OCI-M1 (cell line): ENCODE measurements at regions not wholly inside any gene's neighbourhood (a gene's known extent, or its start where the extent isn't known, plus 50 kb on each side); places are given as distances from the start of the nearest gene placed in this dataset.
"Not testable (repeated sequence)": the region's sequence is repeated elsewhere in the genome, so short reads cannot be mapped to it uniquely, and the experiment has no call there.

ENCODE experiments used
- DNase-seq: peaks from one replicate; lab custom pipeline; 2025; lab: John Stamatoyannopoulos, UW

DNA sequence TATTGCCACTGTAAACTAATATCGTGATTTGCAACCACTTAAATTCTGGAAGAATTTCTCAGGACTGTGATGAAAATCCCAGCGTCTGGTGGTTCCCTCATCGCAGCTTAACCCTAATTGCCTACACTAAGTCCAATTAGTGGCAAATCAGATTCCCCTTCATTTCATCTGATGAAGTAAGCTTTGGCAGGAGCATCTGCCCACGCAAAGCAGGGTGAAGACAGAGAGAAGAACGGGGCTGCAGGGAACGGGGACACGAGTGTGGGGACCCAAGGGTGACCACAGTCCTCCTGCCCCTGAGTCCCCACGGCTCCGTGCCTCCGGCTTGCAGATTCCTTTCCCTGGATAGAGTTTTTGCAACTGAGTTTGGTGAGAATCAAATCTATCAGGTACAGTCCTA, 159.5 kb downstream of the LY86 start:
- DNase-seq = no peak

DNA sequence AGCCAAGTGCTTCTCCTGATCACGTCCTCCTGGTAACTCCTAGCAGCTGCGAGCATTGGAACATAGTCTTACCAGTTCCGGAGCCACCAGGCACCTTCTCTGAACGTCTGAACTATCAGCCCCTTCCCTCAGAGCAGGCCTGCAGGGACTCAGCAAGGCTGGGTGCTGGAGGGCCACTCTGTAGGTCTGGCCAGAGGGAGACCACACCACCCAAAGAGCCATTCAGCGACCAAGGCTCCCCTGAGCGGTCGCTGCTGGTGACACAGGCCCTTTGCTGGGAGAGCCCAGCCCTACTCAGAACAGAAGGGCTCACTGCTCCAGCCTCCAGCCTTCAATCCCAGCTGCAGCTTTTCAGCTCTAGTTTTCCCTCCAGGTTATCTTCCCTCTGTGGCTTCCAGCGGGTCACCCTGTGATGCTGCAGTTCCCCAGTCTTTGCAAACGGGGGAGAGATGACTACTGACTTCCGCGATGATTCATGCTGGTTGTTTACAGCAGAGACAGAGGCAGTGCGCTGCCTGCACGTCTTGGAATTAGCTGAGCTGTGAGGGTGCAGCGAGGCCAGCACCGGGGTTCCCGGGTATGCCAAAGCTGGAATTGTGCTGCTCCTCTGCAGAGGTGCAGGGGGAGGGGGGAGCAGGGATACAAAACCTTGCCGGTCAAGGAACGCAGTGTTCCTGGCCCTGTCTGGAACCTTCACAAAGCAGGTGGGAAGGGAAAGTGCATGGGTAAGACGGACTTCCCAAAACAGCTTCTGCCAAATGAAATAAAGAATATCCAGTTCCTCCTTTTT, 161.4 kb downstream of the LY86 start:
- peak; percentile 23 for DNase-seq

DNA sequence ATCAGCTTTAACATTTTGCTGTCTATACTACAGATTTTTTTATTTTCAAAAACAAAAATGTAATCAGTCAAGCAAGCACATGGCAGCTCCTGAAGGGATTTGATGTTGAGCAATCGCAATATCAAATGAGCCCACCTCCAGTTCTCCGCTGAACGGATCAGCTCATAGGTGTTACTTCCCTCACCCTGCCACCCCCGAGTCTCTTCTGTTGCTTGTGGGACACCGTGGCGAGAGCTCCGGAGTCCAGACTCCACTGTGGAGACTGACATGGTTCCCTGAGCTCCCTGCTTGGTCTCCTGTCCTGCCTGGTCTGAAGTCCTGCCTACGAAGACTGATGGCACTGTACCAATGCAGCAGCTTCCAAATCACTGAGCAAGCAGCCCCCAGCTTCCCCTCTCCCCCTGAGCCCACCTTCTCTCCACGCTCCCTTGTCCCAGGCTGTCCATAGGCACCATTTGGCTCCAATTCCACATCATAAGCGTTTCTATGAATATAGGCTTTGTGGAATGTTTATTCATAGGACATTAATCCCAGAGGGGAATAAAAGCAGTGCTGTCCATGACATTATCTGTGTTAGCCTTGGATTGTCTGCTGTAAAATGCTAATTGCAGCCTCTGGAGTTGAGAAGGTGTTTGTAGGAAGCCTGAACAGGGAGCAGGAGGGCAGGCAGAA, 162.2 kb downstream of the LY86 start:
- no peak for DNase-seq

DNA sequence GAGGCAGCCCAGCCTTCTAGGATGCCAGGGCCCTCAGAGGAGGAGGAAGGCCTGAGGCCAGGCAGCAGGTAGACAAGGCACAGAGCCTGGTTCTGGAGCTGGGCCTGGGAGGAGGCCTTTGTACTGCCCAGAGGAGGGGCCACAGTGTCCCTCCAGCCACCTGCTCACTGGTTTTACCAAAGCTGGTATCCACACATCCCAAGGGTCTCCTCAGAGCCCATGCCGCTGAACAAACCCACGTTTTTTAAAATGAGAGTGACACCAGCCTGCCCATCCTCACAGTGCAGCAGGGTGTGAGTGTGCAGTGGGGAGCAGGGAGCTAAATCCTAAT, 162.7 kb downstream of the LY86 start:
- DNase-seq = no peak

DNA sequence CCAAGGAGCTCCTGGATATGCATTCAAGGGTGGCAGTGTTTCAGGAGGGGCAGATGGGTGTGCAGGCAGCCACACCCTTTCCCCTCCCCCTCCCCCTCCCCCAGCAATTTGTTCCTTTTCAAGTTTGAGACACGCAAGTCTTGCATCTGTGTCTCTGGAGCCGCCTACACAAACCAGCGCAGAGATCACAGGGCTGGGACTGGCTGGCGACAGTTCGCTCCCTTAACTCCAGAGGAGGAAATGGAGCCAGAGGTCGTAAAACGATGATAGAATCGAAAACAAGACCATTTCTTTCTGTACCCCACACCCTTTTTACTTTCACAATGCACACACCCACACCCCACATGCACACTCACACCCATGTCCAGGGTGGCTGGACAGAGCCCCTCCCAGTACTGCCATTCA, 163.1 kb downstream of the LY86 start:
- peak; percentile 32 for DNase-seq

DNA sequence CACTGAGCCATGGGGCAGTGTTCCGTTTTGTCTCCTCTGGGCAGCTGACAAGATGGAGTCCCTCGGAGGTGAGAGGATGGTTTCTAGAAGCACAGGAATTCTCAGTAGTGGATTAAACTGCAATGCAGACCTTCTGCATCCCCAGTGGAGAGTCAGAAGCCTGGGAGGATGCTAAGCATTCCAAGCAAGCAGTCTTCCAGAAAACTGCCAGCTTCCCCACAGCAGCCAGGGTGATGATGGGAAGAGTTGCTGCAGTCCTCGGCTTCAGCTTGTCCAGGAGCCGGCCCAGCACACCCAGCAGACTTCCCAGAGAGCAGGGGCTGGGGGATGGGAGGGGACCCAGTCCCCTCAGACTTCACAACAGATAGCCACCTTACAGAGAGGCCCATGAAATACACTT, 163.6 kb downstream of the LY86 start:
- no peak for DNase-seq

DNA sequence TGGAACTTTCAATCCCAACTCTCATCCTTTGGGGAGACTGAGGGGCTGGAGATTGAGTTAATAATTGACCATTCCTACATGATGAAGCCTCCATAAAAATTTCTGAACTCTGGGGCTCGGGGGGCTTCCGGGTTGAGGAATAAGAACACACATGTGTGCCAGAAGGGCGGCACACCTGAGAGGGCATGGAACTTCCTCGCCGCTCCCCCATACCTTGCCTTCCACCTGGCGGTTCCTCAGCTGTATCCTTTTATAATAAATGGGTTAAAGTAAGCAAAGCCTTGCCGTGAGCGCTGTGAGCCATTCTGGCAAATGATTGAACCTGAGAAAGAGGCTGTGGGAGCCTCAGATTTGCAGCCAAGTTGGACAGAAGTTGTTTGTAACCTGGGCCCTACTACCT, 164.8 kb downstream of the LY86 start:
- no peak for DNase-seq

DNA sequence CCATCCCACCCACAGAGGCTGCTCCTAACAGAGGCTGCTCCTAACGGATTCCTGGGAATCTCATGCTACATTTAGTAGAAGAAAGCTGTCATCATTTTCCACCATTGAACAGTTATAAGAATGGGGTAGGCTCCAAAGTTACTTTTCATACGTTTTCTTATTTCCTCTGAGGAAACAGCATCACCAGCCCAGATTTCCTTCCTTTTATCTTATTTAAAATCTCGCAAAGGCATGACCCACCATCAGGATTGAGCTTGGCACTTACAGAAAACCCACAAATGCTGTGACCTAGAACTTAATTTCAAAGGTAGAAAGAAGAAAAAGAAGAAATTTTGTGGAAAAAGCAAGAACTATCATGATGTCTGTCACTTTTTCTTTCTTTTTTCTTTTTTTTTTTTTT, 168.0 kb downstream of the LY86 start:
- DNase-seq = no peak

DNA sequence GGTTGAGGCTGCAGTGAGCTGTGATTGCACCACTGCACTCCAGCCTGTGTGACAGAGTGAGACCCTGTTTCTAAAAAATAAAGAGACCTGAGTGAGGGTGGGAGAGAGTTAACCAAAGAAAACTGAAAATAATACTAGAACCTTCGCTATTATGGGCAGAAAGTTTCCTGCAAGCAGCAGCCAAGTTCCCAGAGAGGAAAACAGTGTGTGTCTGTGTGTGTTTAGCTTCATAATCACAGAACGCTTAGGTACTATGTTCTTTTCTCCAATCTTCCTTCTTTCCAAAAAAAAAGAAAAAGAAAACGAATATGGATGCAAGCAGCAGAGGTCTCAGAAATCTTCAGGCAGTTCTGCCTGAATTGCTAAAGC, 170.0 kb downstream of the LY86 start:
- no peak for DNase-seq

DNA sequence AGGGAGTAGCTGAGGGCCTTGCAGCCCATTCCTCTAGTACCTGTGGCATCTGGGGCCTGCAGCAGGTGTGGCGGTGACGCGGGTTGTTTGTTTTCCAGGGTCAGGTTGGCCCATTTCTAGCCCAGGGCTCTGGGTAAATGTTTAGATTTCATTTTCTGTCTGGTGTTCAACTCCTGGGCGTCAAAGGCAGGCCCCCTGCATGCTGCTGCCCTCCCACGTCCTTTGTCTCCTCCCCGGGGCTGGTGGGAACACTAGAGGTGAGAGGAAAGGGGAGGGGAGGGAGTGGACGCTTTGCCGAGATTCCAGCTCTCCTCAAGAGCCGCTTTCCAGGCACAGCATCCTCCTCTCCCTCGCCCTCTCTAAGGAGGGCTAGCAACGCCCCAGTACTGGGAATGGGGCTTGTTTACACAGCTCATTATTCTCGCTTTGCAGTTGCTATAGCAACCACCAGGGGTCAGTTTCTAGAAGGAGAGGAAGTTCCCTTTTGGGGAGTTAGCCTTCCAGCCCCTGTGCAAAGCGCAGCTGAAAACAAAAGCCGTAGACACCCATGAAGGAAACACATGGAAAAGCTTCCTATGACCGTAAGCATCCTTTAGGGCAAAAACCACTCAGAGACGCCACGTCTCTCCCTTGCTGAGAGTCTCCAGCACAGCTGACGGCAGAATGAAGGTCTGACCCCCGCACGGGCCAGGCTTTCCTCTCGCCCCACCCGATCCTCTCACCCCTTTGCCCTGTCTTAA, 170.6 kb downstream of the LY86 start:
- DNase-seq = peak; percentile 73

DNA sequence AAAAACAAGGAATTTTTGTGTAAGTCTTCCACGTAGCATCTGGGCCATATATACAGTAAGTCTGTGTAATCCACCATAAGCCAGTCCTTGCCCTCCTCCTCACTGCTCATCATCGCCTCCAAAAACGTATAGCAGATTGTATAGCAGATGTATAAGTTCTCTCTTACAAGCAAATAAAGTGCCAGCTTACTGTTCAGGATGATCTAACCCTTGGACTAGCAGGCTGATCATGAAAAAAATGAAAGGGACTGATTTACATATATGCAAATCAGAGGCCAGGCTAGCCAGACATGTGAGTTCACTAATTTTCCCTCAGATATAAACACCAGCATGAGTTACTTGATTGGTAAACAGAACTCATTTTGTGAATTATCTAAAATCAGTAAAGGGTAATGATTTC, 171.5 kb downstream of the LY86 start:
- DNase-seq = no peak

DNA sequence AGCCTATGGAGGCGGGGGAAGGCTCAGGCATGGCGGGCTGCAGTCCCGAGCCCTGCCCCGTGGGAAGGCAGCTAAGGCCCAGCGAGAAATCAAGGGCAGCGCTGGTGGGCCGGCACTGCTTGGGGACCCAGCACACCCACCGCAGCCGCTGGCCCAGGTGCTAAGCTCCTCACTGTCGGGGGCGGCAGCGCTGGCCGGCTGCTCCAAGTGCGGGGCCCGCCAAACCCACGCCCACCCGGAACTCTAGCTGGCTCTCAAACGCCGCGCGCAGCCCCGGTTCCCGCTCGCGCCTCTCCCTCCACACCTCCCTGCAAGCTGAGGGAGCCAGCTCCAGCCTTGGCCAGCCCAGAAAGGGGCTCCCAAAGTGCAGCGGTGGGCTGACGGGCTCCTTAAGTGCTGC, 174.0 kb downstream of the LY86 start:
- DNase-seq = not testable (repeated sequence)

DNA sequence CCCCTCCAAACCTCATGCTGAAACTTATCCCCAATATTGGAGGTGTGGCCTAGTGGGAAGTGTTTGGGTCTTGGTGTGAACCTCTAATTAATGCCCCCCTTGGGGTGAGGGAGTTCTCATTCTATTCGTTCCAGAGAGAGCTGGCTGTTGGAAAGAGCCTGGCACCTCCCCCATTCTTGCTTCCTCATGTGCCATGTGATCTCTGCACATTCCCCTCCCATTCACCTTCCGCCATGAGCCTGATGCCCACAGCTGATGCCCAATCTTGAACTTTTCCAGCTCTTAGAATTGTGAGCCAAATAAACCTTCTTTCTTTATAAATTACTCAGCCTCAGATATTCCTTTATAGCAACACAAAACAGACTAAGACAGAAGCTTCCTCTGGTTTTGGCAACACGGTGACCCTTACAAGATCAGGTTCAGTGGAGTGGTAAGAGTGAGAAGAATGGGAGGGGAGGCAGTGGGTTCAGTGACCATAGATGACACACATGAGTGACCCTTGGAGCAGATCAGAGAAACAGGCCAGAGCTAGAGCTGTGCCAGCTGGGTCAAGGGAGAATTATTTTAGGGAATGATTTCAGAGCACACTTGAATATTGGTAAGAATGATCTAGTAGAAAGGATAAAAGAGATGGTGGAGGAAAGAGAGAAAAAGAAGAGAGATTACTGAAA, 176.4 kb downstream of the LY86 start:
- no peak for DNase-seq

DNA sequence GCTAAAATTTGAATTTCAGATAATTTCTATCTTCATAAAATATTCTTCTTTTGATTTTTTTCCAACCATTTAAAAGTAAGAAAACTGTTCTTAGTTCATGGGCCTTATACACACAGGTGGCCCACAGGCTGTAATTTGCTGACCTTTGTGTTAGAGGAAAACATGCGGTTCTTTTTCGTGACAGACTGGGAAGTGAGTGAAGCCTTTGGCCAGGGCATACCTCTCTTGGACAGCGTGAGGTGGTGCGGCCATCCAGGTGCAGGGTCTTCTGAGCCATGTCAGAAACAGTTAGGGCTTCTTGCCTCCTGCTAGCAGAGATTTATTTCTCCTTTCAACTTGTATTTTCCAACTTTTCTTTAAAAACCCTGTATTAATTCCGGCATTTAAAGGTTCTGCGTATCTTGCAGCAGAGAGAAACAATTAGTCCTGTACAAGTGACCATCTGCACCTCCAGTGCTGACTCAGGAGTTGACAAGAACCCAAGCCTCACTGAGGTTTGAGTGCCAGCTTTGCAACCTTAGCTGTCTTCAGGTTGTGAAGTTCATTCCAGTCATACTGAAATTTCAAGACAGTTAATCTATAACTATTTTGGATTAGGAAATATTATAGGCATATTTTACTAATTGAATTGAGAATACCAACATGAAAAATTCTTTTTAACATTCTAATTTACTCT, 177.8 kb downstream of the LY86 start:
- no peak for DNase-seq

DNA sequence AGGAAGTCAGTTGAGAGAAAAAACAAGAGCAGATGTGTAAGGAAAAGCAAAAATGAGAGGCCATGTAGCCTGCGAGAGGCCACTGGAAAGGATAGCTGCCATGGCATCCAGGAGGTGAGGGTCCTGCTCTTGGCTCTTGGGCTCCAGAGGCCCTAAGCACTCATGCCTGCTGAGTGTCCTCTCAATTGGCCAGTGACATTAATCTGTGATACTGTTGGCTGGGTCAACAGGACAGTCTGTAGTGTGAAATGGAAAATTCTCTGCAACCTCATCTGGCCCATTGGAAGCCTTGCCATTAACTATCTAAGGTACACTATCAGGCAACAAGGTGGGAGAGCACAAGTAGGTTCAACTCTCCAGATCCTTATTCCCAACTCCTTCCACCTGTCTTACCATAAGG, 180.9 kb downstream of the LY86 start:
- no peak for DNase-seq

DNA sequence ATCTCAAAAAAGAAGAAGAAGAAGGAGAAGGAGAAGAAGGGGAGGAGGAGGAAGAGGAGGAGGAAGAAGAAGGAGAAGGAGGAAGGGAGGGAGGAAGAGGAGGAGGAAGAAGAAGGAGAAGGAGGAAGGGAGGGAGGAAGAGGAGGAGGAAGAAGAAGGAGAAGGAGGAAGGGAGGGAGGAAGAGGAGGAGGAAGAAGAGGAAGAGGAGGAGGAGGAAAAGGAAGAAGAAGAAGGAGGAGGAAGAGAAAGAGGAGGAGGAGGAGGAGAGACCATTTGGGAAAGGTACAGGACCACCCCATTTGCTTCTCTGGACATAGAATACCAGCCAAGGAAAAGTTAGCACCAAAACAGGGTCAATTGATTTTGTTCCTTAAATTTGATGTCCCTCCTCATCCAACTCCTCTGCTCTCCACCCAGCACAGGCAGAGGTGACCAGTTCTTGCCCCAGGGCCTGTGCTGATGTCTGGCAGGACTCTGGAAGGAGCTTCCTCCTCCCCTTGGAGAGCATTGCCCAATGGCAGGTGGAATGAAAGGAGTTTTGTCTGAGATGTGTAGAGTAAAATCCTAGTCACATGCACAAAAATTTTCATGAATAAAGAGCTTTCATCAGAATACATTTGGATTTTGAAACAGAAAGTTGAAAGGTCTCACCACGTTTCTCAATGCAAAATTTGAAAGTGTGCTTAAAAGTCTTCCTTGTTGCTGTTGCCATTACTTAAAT, 182.9 kb downstream of the LY86 start:
- no peak for DNase-seq

DNA sequence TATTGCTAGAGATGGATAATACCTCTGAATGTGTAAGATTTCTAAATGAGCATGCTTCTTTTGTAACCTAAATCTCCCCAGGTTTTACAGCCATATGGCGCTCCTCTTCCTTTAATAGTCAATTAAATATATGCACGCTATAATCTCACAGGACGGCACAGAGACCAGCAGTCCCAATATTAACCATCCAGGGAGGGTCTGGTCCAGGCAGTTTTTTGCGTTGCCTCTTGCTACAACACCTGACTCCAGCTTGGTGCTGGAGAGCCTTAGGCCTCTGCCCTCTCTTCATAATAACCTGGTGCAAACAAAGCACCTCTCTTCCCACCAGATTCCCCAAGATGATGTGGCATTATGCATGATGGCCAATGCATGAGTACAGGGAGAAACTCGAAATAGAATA, 183.4 kb downstream of the LY86 start:
- no peak for DNase-seq

DNA sequence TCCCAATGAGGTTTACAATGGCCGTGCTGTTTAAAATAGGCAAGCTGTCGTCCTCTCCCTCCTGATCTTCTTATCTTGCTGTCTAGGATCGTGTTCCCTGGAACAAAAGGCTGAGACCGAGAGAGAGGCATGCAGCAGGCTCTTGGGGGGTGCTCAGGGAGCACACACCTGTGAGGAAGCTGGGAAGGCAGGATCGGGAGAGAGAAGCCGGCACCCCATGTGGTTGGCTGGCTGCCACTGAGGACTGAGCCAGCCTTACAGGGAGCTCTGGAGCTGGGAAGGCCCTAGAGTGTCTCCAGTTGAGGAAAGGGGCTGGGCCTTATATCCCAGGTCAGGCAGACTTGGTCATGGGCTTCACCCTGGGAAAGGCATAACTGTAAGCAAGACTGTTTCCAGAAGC, 184.2 kb downstream of the LY86 start:
- DNase-seq = no peak

DNA sequence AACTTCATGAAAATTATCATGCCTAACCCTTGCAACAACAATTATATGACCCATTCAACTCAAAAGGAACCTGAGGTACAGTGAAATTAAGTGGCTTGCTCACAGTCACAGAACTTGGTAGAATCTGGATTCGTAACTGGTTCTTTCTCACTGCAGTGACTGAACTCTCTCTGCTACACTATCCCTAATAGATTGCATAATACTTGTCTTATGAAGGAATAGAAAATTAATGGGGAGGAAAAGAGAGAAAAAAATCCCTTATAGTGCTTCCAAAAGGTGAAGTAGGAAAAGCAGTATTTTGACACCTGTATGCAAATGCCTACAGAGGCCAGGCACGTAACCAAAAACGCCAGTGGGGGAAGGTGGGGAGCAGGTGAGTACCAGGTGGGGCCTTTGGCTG, 186.6 kb downstream of the LY86 start:
- no peak for DNase-seq

DNA sequence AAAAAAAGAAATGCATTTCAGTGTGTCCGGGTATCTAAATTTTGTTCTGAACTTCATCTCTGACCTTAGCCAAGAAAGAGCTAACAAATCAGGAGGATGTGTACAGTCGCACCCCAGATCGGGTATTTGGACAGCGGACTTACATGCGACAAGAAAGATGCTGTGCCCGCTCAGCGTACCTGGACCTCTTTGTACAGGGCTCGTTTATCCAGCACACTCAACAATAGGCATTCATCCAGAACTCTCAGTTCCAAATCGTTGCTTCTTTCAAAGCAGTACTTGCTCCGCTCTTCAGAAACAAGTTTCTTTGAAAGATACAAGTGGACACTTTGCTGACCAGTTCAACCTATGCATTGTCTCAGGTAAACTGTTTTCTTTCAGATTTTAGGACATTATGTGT, 191.7 kb downstream of the LY86 start:
- DNase-seq = no peak

DNA sequence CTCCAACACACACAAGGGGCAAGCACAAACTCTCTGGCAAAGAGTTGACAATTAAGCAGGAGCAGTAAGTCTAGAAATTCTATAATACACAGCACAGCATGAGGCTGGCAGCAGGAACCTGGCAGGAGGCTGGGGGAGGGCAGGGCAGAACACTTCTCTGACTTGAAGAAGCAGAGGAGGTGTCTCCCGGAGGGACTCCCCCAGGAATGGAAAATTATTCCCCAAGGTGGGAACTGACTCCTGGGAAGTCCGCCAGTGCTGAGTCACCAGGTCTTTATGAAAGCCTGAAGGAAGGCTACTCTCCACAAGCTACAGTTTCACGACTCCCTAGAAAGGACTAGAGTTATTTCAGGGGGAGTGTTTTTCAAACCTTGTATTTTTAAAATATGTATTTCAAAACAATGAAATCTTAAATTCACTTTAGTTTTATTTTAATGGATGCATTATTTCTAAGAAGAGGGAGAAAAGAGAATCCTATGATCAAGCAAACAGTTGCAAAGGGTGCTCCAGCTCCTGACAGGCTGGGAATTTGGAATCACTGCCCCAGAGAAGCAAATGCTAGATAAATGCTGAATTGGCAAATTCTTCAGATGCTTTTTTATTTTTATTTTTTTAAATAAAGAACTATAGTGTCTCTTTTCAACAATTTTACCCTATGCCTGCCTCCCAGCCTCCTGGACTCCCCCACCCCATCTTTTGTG, 192.8 kb downstream of the LY86 start:
- DNase-seq = no peak
